CD14-positive monocyte (primary cell): ENCODE measurements at regions not wholly inside any gene's neighbourhood (a gene's known extent, or its start where the extent isn't known, plus 50 kb on each side); places are given as distances from the start of the nearest gene placed in this dataset.

Experiments
- DNase-seq, 3 donors: peaks; one replicate each; pipeline ENCODE4 v3.0.0-alpha.2; 2011 to 2022
- H2AFZ ChIP-seq: 2 replicates; pipeline ENCODE4 v1.6.0; 2012; ENCODE audit warnings: mild to moderate bottlenecking, low read depth, low read length, inconsistent platforms; ENCODE audit not compliant: insufficient read depth, poor library complexity, severe bottlenecking
- H3K27ac ChIP-seq, 2 donors: 1 replicate in 1 of 2; 2 replicates in 1 of 2; pipeline ENCODE4 v1.5.1; 2012 to 2013; ENCODE audit warnings: low read length in 2 of 2, control low read depth in 1 of 2, inconsistent platforms in 1 of 2, low read depth in 1 of 2, mild to moderate bottlenecking in 1 of 2
- H3K27me3 ChIP-seq, 2 donors: one replicate each; pipeline versions ENCODE4 v1.6.0 to v1.6.1; 2011 to 2013; ENCODE audit warnings: low read length in 2 of 2; ENCODE audit not compliant: control insufficient read depth in 2 of 2, insufficient read depth in 2 of 2
- H3K36me3 ChIP-seq, 2 donors: replicated peaks in 1 of 2; 1 replicate in 1 of 2; 2 replicates in 1 of 2; pipeline versions ENCODE4 v1.5.1 to v1.6.1; 2012 to 2013; ENCODE audit warnings: low read length in 2 of 2, control low read depth in 1 of 2, inconsistent platforms in 1 of 2, mild to moderate bottlenecking in 1 of 2; ENCODE audit not compliant: insufficient read depth in 2 of 2, control insufficient read depth in 1 of 2
- H3K4me1 ChIP-seq, 2 donors: 1 replicate in 1 of 2; 2 replicates in 1 of 2; pipeline versions ENCODE4 v1.5.1 to v1.6.1; 2012 to 2013; ENCODE audit warnings: low read length in 2 of 2, control low read depth in 1 of 2, inconsistent platforms in 1 of 2, mild to moderate bottlenecking in 1 of 2, moderate library complexity in 1 of 2; ENCODE audit not compliant: insufficient read depth in 2 of 2, control insufficient read depth in 1 of 2
- H3K4me2 ChIP-seq: replicated peaks from 2 replicates; pipeline ENCODE3; 2012; ENCODE audit warnings: low read length, moderate library complexity, mild to moderate bottlenecking; ENCODE audit not compliant: poor library complexity, severe bottlenecking; ENCODE audit errors: extremely low read depth
- H3K4me3 ChIP-seq, 3 experiments: fragments of 200-600 bp in 1 of 3; sonication (generic) in 1 of 3; replicated peaks in 1 of 3; 1 replicate in 2 of 3; 2 replicates in 1 of 3; pipeline ENCODE4 v1.5.1; 2011 to 2013; ENCODE audit warnings: low read length in 3 of 3, mild to moderate bottlenecking in 3 of 3, control low read depth in 2 of 3, low read depth in 2 of 3, inconsistent platforms in 1 of 3, moderate library complexity in 1 of 3
- H3K79me2 ChIP-seq: 2 replicates; pipeline ENCODE4 v1.6.0; 2012; ENCODE audit warnings: mild to moderate bottlenecking, control low read depth, inconsistent platforms, low read length, moderate library complexity; ENCODE audit not compliant: insufficient read depth
- H3K9ac ChIP-seq: 2 replicates; pipeline ENCODE4 v1.6.0; 2017; ENCODE audit warnings: low read length, mild to moderate bottlenecking; ENCODE audit not compliant: insufficient read depth, poor library complexity, severe bottlenecking
- H3K9me3 ChIP-seq, 2 donors: replicated peaks in 1 of 2; 1 replicate in 1 of 2; 2 replicates in 1 of 2; pipeline versions ENCODE4 v1.5.1 to v1.6.1; 2012 to 2013; ENCODE audit warnings: low read length in 2 of 2, control low read depth in 1 of 2; ENCODE audit not compliant: control insufficient read depth in 1 of 2, insufficient read depth in 1 of 2
- H4K20me1 ChIP-seq: 2 replicates; pipeline ENCODE4 v1.6.0; 2012; ENCODE audit warnings: mild to moderate bottlenecking, low read length, control low read depth, moderate library complexity; ENCODE audit not compliant: insufficient read depth
- H3K27ac Mint-ChIP-seq, 7 donors: one replicate each; pipeline ENCODE4 v1.8.0; 2020; ENCODE audit warnings: mild to moderate bottlenecking in 7 of 7, mixed read lengths in 7 of 7, moderate library complexity in 6 of 7, inconsistent platforms in 2 of 7
- H3K27me3 Mint-ChIP-seq, 3 donors: one replicate each; pipeline ENCODE4 v1.8.0; 2021 to 2022; ENCODE audit warnings: low read depth in 3 of 3, mild to moderate bottlenecking in 3 of 3, mixed read lengths in 3 of 3, moderate library complexity in 3 of 3, inconsistent platforms in 1 of 3
- H3K36me3 Mint-ChIP-seq, 2 donors: one replicate each; pipeline ENCODE4 v1.8.0; 2020; ENCODE audit warnings: mixed read lengths in 2 of 2, inconsistent platforms in 1 of 2, mild to moderate bottlenecking in 1 of 2
- H3K4me1 Mint-ChIP-seq: one replicate; pipeline ENCODE4 v1.8.0; 2020; ENCODE audit warnings: mild to moderate bottlenecking, mixed read lengths
- H3K4me3 Mint-ChIP-seq, 2 donors: one replicate each; pipeline ENCODE4 v1.8.0; 2020; ENCODE audit warnings: mild to moderate bottlenecking in 2 of 2, mixed read lengths in 2 of 2, moderate library complexity in 1 of 2
- H3K9me3 Mint-ChIP-seq, 7 donors: one replicate each; pipeline ENCODE4 v1.8.0; 2020 to 2022; ENCODE audit warnings: mixed read lengths in 7 of 7, mild to moderate bottlenecking in 6 of 7, moderate library complexity in 6 of 7, inconsistent platforms in 2 of 7
- CTCF ChIP-seq: fragments of 200-600 bp; IDR thresholded peaks from one replicate; pipeline ENCODE4 v1.8.0; 2022; ENCODE audit warnings: antibody characterized with exemption, mild to moderate bottlenecking
- WGBS: methylation state at CpG from one replicate; pipeline ENCODE4 v1.1.5; 2013; ENCODE audit warnings: missing lambda C conversion rate; ENCODE audit not compliant: insufficient coverage; 5-methylcytosine and 5-hydroxymethylcytosine counted together
- intact Hi-C, 2 donors: fragments of 100-400 bp; cut with micrococcal nuclease; formaldehyde crosslinking; loops; one replicate each; pipeline versions ENCODE4 v1.15.0 to v1.15.1; 2023

DNA sequence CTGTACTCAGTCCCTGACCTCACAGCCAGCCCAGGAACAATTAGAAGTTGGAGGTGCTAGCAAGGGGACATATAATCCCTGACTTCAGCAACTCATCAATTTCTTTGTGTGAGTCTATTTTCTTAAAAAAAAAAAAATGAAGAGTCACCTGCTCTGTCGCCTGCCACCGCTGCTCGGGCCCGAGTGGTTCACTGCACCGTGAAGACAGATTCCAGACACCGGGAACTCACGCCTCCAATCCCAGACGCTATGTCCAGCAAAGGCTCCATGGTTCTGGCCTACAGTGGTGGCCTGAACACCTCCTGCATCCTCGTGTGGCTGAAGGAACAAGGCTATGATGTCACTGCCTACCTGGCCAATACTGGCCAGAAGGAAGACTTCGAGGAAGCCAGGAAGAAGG lies 606.6 kb downstream of the PRELID2 start:
- H3K36me3 ChIP-seq = no peaks in the 10 kb centered on the region
- Mint-ChIP-seq H3K4me1 (no peaks in the 10 kb centered on the region), H3K27me3 (peaks cover 0 to 2% (median 0%) of the 10 kb centered on the region in 3 donors), H3K27ac (no peak overlapping the region), H3K9me3 (peaks cover 0 to 8% (median 2%) of the 10 kb centered on the region in 7 donors), H3K36me3 (no peaks in the 10 kb centered on the region), H3K4me3 (no peak overlapping the region)
- no peak overlapping the region for H2AFZ ChIP-seq
- TF ChIP-seq CTCF = no peak
- no peaks in the 10 kb centered on the region for H4K20me1 ChIP-seq
- H3K4me3 ChIP-seq = no peak overlapping the region
- no peak overlapping the region for H3K27ac ChIP-seq
- no peaks in the 10 kb centered on the region for H3K27me3 ChIP-seq
- intact Hi-C loops = no loop called here
- H3K4me2 ChIP-seq = no peak overlapping the region
- WGBS = 97% methylated on average over 10 of the region's 10 CpGs
- H3K79me2 ChIP-seq = no peaks in the 10 kb centered on the region
- H3K9me3 ChIP-seq = peaks cover 7 to 15% of the 10 kb centered on the region in 2 donors
- no peaks in the 10 kb centered on the region for H3K4me1 ChIP-seq
- no peak for DNase-seq
- H3K9ac ChIP-seq = no peak overlapping the region

DNA sequence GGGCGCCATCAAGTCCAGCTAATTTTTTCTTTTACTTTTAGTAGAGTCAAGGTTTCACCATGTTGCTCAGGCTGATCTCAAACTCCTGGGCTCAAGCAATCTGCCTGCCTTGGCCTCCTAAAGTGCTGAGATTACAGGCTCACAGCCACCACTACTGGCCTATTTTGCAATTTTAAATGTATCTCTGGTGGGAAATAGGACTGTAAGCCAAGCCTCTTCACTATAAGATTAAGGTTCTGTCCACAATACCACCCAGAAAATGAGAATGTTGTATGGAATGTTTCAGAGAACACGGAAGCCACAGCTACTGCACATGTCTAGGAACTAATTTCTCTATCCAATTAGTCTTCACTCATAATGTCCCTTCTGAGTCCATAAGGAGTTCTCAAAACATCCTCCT lies 607.3 kb downstream of the PRELID2 start:
- no peak overlapping the region for H3K4me3 ChIP-seq
- no peak overlapping the region for H3K4me2 ChIP-seq
- WGBS = 100% methylated on average over 1 of the region's 2 CpGs
- peaks cover 0 to 8% (median 2%) of the 10 kb centered on the region in 7 donors for H3K9me3 Mint-ChIP-seq
- no peak for DNase-seq
- peaks cover 7 to 15% of the 10 kb centered on the region in 2 donors for H3K9me3 ChIP-seq
- no peaks in the 10 kb centered on the region for H3K36me3 Mint-ChIP-seq
- no peaks in the 10 kb centered on the region for H3K79me2 ChIP-seq
- intact Hi-C loops = no loop called here
- TF ChIP-seq CTCF = no peak
- no peak overlapping the region for H3K4me3 Mint-ChIP-seq
- H3K36me3 ChIP-seq = no peaks in the 10 kb centered on the region
- peaks cover 0 to 2% (median 0%) of the 10 kb centered on the region in 3 donors for H3K27me3 Mint-ChIP-seq
- H4K20me1 ChIP-seq = no peaks in the 10 kb centered on the region
- no peak overlapping the region for H3K27ac ChIP-seq
- no peaks in the 10 kb centered on the region for H3K4me1 ChIP-seq
- no peaks in the 10 kb centered on the region for H3K27me3 ChIP-seq
- no peak overlapping the region for H2AFZ ChIP-seq
- no peak overlapping the region for H3K9ac ChIP-seq
- no peak overlapping the region for H3K27ac Mint-ChIP-seq
- H3K4me1 Mint-ChIP-seq = no peaks in the 10 kb centered on the region
